D721Med (cell line): ENCODE measurements at regions not wholly inside any gene's neighbourhood (a gene's known extent, or its start where the extent isn't known, plus 50 kb on each side); places are given as distances from the start of the nearest gene placed in this dataset.

Source experiments
- DNase-seq: peaks from one replicate; pipeline ENCODE4 v3.0.0; 2011; ENCODE audit warnings: low spot score; ENCODE audit not compliant: insufficient read length
- FAIRE-seq: peaks from 2 replicates; lab custom pipeline; 2011; peaks lifted over from hg19 to GRCh38; lab: Jason Lieb, UNC
- CTCF ChIP-seq: IDR thresholded peaks from 2 replicates; pipeline ENCODE4 v1.5.1; 2012; ENCODE audit warnings: mild to moderate bottlenecking, control low read depth; ENCODE audit not compliant: insufficient read depth; ENCODE audit errors: missing control alignments

GRCh38 chrX:37904833-37905232, 57.5 kb upstream of the DYNLT3 start:
- no peak for DNase-seq
- no peak for FAIRE-seq
- TF ChIP-seq CTCF, result no peak

GRCh38 chrX:37905436-37906147, 58.2 kb upstream of the DYNLT3 start:
- DNase-seq (no peak), FAIRE-seq (no peak)
- TF ChIP-seq CTCF, result no peak

DNA sequence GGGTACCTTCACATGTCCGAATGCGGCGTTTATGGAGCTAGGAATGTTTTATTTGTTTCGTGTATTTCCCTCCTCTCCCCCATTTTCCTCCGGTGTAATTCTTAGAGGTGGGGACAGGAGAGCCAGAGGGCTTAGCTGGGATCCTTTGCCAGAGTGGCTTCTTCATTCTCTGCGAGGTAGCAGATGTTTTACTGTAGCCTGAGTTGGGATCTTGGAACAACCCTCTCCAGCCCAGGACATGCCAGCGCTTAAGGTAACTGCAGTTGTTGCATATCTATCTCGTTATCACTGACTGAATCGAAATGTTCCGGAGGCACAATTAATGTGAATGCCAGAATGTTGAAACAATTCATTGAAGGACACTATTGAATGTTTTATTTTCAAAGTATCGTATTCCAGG, 59.0 kb upstream of the DYNLT3 start:
- TF ChIP-seq CTCF, result no peak
- DNase-seq (no peak), FAIRE-seq (no peak)

- DNase-seq, result no peak
- FAIRE-seq, result no peak
- no peak for TF ChIP-seq CTCF
These were observed 62.8 kb upstream of the DYNLT3 start for GRCh38 chrX:37910186-37910585.

DNA sequence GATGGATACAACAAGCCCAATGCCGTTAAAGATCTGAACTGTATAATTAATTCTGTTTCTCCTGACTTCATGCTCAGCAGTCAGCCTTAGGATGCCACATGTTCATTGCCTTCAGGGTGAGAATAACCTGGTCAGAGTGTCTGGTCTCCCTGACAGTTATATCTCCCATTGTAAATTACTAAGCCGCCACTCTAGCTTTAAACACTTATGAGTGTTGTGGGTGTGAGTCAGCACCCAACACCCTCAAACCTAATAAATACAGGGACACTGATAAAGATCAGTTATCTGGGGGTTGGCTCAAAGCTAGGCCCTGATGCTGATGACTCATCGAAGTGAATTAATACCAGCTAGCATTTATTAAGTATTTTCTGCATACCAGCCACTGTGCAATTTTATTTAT, 64.9 kb upstream of the DYNLT3 start:
- DNase-seq (no peak), FAIRE-seq (no peak)
- no peak for TF ChIP-seq CTCF

- no peak for FAIRE-seq
- no peak for DNase-seq
- TF ChIP-seq CTCF, result no peak
These were observed 65.4 kb upstream of the DYNLT3 start for GRCh38 chrX:37912777-37913176.

DNA sequence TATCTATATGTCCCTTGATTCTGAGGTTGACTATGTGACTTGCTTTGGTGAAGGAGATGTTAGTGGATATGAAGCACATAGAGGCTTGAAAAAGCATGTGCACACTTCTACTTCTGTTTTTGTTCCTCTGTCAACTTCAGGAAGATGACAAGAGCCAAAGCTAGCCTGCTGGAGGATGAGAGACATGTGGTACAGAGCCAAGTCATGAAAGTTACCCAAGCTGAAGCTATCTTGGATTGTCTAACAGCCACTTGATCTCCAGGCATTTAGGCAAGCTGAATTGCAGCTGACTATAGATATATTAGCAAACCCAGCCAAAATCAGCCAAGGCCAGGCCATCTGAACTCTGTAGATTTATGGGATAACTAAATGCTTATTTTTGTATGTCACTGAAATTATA, 70.8 kb upstream of the DYNLT3 start:
- FAIRE-seq (no peak), DNase-seq (no peak)
- no peak for TF ChIP-seq CTCF
